Endothelial cell of hepatic sinusoid (primary cell): ENCODE measurements at regions not wholly inside any gene's neighbourhood (a gene's known extent, or its start where the extent isn't known, plus 50 kb on each side); places are given as distances from the start of the nearest gene placed in this dataset.

Experiments
- in situ Hi-C: cut with HindIII; loops from 2 replicates; pipeline ENCODE4 v1.10.0; 2017; ENCODE audit warnings: low sequenced_read_pairs

GRCh38 chr2:8581601-8582041, 100.2 kb upstream of the ID2 start:
- in situ Hi-C loops: no loop called here

GRCh38 chr2:8582191-8582590, 99.7 kb upstream of the ID2 start:
- in situ Hi-C loops: no loop called here

- in situ Hi-C loops: no loop called here
These were observed 99.0 kb upstream of the ID2 start for GRCh38 chr2:8582651-8583399.

- in situ Hi-C loops: no loop called here
These were observed 98.3 kb upstream of the ID2 start for GRCh38 chr2:8583400-8584173.

GRCh38 chr2:8584174-8585066, 97.4 kb upstream of the ID2 start:
- in situ Hi-C loops: no loop called here

GRCh38 chr2:8586457-8587051, 95.3 kb upstream of the ID2 start:
- in situ Hi-C loops: no loop called here

GRCh38 chr2:8587251-8587791, 94.5 kb upstream of the ID2 start:
- in situ Hi-C loops: no loop called here

- in situ Hi-C loops: no loop called here
These were observed 93.7 kb upstream of the ID2 start for GRCh38 chr2:8587920-8588830.

GRCh38 chr2:8588831-8589191, 93.0 kb upstream of the ID2 start:
- in situ Hi-C loops: no loop called here

GRCh38 chr2:8589721-8590120, 92.1 kb upstream of the ID2 start:
- in situ Hi-C loops: no loop called here

- in situ Hi-C loops: no loop called here
These were observed 90.9 kb upstream of the ID2 start for GRCh38 chr2:8590938-8591337.

GRCh38 chr2:8592736-8593135, 89.1 kb upstream of the ID2 start:
- in situ Hi-C loops: no loop called here

GRCh38 chr2:8593243-8593642, 88.6 kb upstream of the ID2 start:
- in situ Hi-C loops: no loop called here

- in situ Hi-C loops: no loop called here
These were observed 87.0 kb upstream of the ID2 start for GRCh38 chr2:8594731-8595427.

GRCh38 chr2:8595428-8595805, 86.4 kb upstream of the ID2 start:
- in situ Hi-C loops: no loop called here

GRCh38 chr2:8595811-8596600, 85.8 kb upstream of the ID2 start:
- in situ Hi-C loops: no loop called here

GRCh38 chr2:8597094-8597493, 84.8 kb upstream of the ID2 start:
- in situ Hi-C loops: no loop called here

GRCh38 chr2:8597559-8598225, 84.2 kb upstream of the ID2 start:
- in situ Hi-C loops: no loop called here
